Thoracic aorta (tissue), 2 donors: ENCODE measurements at regions not wholly inside any gene's neighbourhood (a gene's known extent, or its start where the extent isn't known, plus 50 kb on each side); places are given as distances from the start of the nearest gene placed in this dataset.

Experiments
- ATAC-seq: fragments of 150-250 bp; one replicate; pipeline ENCODE4 v1.8.0; 2017; ENCODE audit warnings: low read depth; ENCODE audit not compliant: insufficient number of reproducible peaks, low FRiP score
- DNase-seq: peaks from one replicate; pipeline ENCODE4 v3.0.0-alpha.2; 2020; ENCODE audit warnings: low spot score
- H3K27ac ChIP-seq, 2 donors: fragments of 200-600 bp; sonication (generic); 1 replicate in 1 of 2; 2 replicates in 1 of 2; pipeline ENCODE4 v1.5.1; 2016; ENCODE audit warnings: mild to moderate bottlenecking in 2 of 2, moderate library complexity in 2 of 2
- H3K27me3 ChIP-seq: fragments of 200-600 bp; sonication (generic); replicated peaks from 2 replicates; pipeline ENCODE4 v1.6.0; 2016; ENCODE audit warnings: mild to moderate bottlenecking; ENCODE audit not compliant: insufficient read depth
- H3K36me3 ChIP-seq: fragments of 200-600 bp; sonication (generic); one replicate; pipeline ENCODE4 v1.5.1; 2016
- H3K4me1 ChIP-seq, 2 donors: fragments of 200-600 bp; sonication (generic); 1 replicate in 1 of 2; 2 replicates in 1 of 2; pipeline versions ENCODE4 v1.5.1 to v1.6.0; 2016; ENCODE audit warnings: low read depth in 2 of 2, mild to moderate bottlenecking in 1 of 2; ENCODE audit not compliant: control insufficient read depth in 1 of 2
- H3K4me3 ChIP-seq: fragments of 200-600 bp; sonication (generic); 2 replicates; pipeline ENCODE4 v1.5.1; 2016; ENCODE audit warnings: mild to moderate bottlenecking
- H3K9me3 ChIP-seq: fragments of 200-600 bp; sonication (generic); 2 replicates; pipeline ENCODE4 v1.5.1; 2016
- TF ChIP-seq, protein P1 (sequence below): fragments of 200-600 bp; sonication (generic); IDR thresholded peaks from one replicate; pipeline ENCODE4 v1.5.1; 2019; ENCODE audit warnings: antibody characterized with exemption

DNA sequence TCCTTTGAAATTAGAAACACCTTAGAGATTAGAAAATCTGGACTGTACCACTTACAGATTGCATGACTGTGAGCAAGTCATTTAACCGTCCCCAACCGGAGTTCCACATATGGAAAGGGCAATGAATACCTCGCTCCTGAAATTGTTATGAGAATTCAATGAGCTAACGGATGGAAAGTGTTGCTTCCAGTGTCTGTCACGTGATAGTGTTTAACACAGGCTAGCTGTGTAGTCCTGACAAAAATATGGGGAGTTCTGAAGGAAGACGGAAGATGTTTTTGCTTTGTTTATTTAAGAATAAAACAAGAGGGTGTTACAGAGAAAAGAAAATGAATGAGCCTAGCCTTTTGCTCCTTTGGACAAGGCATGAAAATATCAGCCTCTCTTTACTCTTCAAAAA, 150.7 kb upstream of the SEMA6D start:
- Histone ChIP-seq H3K4me1 (peaks cover 13 to 17% of the 10 kb centered on the region in 2 donors), H3K36me3 (no peaks in the 10 kb centered on the region), H3K9me3 (no peaks in the 10 kb centered on the region), H3K27ac (no peak overlapping the region), H3K4me3 (no peak overlapping the region), H3K27me3 (no peaks in the 10 kb centered on the region)
- ATAC-seq (no peak), DNase-seq (no peak)
- TF ChIP-seq, protein P1, sequence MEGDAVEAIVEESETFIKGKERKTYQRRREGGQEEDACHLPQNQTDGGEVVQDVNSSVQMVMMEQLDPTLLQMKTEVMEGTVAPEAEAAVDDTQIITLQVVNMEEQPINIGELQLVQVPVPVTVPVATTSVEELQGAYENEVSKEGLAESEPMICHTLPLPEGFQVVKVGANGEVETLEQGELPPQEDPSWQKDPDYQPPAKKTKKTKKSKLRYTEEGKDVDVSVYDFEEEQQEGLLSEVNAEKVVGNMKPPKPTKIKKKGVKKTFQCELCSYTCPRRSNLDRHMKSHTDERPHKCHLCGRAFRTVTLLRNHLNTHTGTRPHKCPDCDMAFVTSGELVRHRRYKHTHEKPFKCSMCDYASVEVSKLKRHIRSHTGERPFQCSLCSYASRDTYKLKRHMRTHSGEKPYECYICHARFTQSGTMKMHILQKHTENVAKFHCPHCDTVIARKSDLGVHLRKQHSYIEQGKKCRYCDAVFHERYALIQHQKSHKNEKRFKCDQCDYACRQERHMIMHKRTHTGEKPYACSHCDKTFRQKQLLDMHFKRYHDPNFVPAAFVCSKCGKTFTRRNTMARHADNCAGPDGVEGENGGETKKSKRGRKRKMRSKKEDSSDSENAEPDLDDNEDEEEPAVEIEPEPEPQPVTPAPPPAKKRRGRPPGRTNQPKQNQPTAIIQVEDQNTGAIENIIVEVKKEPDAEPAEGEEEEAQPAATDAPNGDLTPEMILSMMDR, result no peak

DNA sequence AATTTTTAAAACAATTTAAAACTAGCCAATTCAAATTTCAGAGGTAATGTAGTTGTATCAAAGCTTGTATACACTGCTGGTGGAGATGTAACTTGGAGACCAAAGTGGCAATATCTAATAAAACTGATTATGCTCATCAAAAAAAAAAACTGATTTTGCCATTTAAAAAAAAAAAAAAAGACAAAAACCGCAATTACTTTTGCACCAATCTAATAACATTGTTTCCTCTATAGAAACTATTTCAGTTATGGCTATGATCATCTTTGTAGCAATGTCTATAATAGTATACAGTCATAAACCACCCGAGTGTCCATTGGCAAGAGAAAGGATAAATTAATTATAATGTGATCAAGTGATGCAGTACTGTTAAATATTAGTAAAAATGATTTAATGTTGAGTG, 149.3 kb upstream of the SEMA6D start:
- H3K4me3 ChIP-seq, result no peak overlapping the region
- no peaks in the 10 kb centered on the region for H3K9me3 ChIP-seq
- H3K27me3 ChIP-seq, result no peaks in the 10 kb centered on the region
- TF ChIP-seq, protein P1, result no peak
- no peaks in the 10 kb centered on the region for H3K36me3 ChIP-seq
- no peak overlapping the region for H3K27ac ChIP-seq
- peaks cover 13 to 21% of the 10 kb centered on the region in 2 donors for H3K4me1 ChIP-seq
- DNase-seq (no peak), ATAC-seq (no peak)

DNA sequence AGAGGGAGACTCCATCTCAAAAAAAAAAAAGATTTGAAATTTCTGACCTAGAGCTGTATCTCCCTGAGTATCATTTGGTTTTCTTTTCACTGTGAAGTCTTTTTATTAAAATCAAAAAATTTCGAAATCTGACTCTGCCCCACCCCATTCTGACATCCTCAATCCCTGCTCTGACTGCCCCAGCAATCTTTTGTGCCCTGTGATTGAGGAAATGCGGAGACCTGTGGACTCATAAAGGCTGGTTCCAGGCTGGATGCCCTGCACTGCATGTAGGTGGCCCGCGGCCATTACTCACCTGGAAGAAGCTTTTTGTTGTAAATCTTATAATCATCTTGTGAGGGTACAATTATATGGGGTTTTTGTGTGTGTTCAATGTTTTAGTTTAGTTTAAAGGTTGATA, 147.3 kb upstream of the SEMA6D start:
- TF ChIP-seq, protein P1, result no peak
- H3K27ac ChIP-seq, result no peak overlapping the region
- no peak for DNase-seq
- no peaks in the 10 kb centered on the region for H3K27me3 ChIP-seq
- no peaks in the 10 kb centered on the region for H3K9me3 ChIP-seq
- no peak overlapping the region for H3K4me3 ChIP-seq
- no peaks in the 10 kb centered on the region for H3K36me3 ChIP-seq
- ATAC-seq, result no peak
- H3K4me1 ChIP-seq, result peaks cover 13 to 21% of the 10 kb centered on the region in 2 donors

DNA sequence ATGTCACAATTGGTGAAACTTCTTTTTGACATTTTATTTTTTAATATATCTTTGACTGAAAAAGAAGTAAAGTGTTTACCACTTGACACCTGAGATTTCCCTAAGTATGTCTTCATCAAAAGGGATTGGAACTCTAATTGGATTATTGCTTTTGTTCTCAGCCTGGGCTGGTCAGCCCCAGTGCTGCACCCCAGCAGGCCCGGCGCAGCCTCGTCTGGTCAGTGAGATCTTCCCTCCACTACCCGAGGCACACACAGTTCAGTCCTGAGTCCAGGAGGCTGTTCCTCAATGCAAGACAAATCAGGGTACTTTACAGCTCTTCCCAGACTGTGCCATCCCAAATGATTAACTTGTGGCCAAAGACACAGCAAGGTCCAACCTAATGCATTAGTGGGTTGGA, 146.9 kb upstream of the SEMA6D start:
- H3K27me3 ChIP-seq, result no peaks in the 10 kb centered on the region
- H3K27ac ChIP-seq, result peak overlapping the region; percentile 36 to 44
- H3K36me3 ChIP-seq, result no peaks in the 10 kb centered on the region
- no peaks in the 10 kb centered on the region for H3K9me3 ChIP-seq
- ATAC-seq, result no peak
- H3K4me3 ChIP-seq, result no peak overlapping the region
- TF ChIP-seq, protein P1, result no peak
- no peak for DNase-seq
- H3K4me1 ChIP-seq, result peaks cover 13 to 21% of the 10 kb centered on the region in 2 donors

DNA sequence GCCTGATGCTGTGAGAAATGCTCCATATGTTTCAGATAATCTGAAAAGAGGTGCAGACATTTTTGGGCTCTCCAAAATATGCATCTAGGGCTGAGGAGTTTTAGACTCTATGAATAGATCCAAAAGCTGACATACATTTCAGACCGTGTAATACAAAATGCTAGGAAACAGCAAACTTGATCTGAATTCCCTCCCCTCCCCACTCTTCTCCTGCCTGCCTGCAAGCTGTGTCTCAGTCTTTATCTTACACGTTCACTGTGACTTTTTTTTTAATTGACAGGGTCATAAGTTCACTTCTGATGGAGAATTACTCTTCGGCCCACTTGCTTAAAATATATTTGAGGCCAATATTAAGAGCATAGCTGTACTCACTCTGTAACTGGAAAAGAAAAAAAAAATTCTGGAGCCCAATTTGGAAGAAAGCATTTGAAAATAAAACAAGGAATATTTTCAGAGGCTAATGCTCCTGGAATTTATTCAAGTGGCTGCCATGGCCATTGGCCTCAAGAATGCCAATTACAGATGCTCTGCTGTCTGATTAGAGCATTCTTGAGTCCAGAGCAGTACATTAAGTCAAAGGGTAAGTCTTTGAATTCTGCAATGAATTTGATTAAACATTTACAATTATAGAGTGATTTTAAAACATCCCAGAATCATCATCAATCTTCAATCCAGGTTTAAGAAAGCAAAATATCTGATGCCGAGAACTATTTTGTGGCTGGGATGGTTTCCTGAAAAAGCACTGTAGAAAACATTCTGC, 146.2 kb upstream of the SEMA6D start:
- ATAC-seq, result no peak
- Histone ChIP-seq H3K9me3 (no peaks in the 10 kb centered on the region), H3K27me3 (no peaks in the 10 kb centered on the region), H3K4me1 (peaks cover 13 to 21% of the 10 kb centered on the region in 2 donors), H3K27ac (peak overlapping the region; percentile 36 to 44), H3K36me3 (no peaks in the 10 kb centered on the region), H3K4me3 (no peak overlapping the region)
- DNase-seq, result no peak
- TF ChIP-seq, protein P1, result no peak
